SH-SY5Y (cell line): ENCODE measurements at regions not wholly inside any gene's neighbourhood (a gene's known extent, or its start where the extent isn't known, plus 50 kb on each side); places are given as distances from the start of the nearest gene placed in this dataset.

Experiments
- GATA2 ChIP-seq: IDR thresholded peaks from 2 replicates; pipeline ENCODE4 v1.6.1; 2011; ENCODE audit warnings: mild to moderate bottlenecking, low read depth, low read length
- GATA3 ChIP-seq: IDR thresholded peaks from 2 replicates; pipeline ENCODE4 v1.6.1; 2011; ENCODE audit warnings: low read depth, mild to moderate bottlenecking, low read length, moderate library complexity

DNA sequence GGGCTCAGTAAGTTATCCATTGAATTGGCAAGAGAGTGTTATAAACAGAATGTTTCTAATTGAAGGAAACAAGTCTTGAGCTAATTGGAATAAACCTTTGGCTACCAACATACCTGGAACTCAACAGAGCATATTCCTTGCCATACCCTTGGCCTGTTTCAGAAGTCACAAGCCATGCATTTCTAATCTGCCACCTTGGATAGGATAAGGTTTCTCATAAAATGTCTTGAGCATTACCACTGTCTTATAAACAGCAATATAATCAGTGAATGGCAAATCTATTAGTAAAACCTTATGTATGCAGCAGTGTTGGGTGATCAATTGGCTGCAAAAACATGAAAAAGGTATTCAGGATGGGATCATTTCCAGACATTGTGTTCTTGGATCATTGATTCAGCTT is 765.2 kb upstream of the SEL1L start:
- no peak for TF ChIP-seq GATA2
- no peak for TF ChIP-seq GATA3
